IMR-90 (cell line): ENCODE measurements at regions not wholly inside any gene's neighbourhood (a gene's known extent, or its start where the extent isn't known, plus 50 kb on each side); places are given as distances from the start of the nearest gene placed in this dataset.
"Not testable (repeated sequence)": the region's sequence is repeated elsewhere in the genome, so short reads cannot be mapped to it uniquely, and the experiment has no call there.

Source experiments
- ATAC-seq: fragments of 200-7000 bp; cut with Tn5 transposase; 2 replicates; pipeline ENCODE4 v1.9.1; 2020; ENCODE audit warnings: low read depth, mild to moderate bottlenecking, moderate library complexity
- BruUV-seq: library from RNA; stranded (reverse); fragments of 400-500 nt; replicated peaks from 2 replicates; lab custom pipeline; 2021; lab: Mats Ljungman, UMichigan
- CTCF ChIA-PET: fragments of 300-600 bp; formaldehyde crosslinking; extraction: SDS; loops from one replicate; lab custom pipeline; 2021; ENCODE audit warnings: antibody characterized with exemption; lab: Yijun Ruan, JAX
- POLR2A ChIA-PET: fragments of 300-600 bp; sonication (Branson Sonifier 250); formaldehyde crosslinking; loops from one replicate; lab custom pipeline; 2022; ENCODE audit warnings: antibody characterized with exemption; ENCODE audit not compliant: unreplicated experiment; lab: Charles Lee
- DNase-seq: peaks from one replicate; pipeline ENCODE4 v3.0.0; 2013
- H2AFZ ChIP-seq: replicated peaks from 2 replicates; pipeline ENCODE3; 2013; ENCODE audit warnings: low read length, mild to moderate bottlenecking; ENCODE audit not compliant: poor library complexity
- H2AK5ac ChIP-seq: 2 replicates; pipeline ENCODE4 v1.6.1; 2013; ENCODE audit warnings: low read depth, low read length, inconsistent platforms
- H2AK9ac ChIP-seq: replicated peaks from 2 replicates; pipeline ENCODE3; 2013; ENCODE audit warnings: mild to moderate bottlenecking, low read depth, low read length, moderate library complexity; ENCODE audit not compliant: poor library complexity
- H2BK120ac ChIP-seq: 2 replicates; pipeline ENCODE4 v1.6.1; 2013; ENCODE audit warnings: low read depth, low read length, inconsistent platforms
- H2BK15ac ChIP-seq: 3 replicates; pipeline ENCODE4 v1.6.1; 2013; ENCODE audit warnings: low read depth, low read length, inconsistent platforms
- H2BK20ac ChIP-seq: 2 replicates; pipeline ENCODE4 v1.6.1; 2013; ENCODE audit warnings: low read depth, mild to moderate bottlenecking, inconsistent platforms, low read length, moderate library complexity
- H2BK5ac ChIP-seq: 2 replicates; pipeline ENCODE4 v1.6.1; 2013; ENCODE audit warnings: mild to moderate bottlenecking, low read depth, low read length, inconsistent platforms; ENCODE audit not compliant: poor library complexity, severe bottlenecking
- H3K14ac ChIP-seq: replicated peaks from 2 replicates; pipeline ENCODE4 v1.6.1; 2013; ENCODE audit warnings: low read depth, low read length, inconsistent platforms
- H3K18ac ChIP-seq: 2 replicates; pipeline ENCODE4 v1.6.1; 2013; ENCODE audit warnings: low read depth, low read length, control low read depth
- H3K23ac ChIP-seq: 2 replicates; pipeline ENCODE4 v1.6.1; 2013; ENCODE audit warnings: low read depth, low read length, inconsistent platforms
- H3K27ac ChIP-seq: 2 replicates; pipeline ENCODE4 v1.5.1; 2013; ENCODE audit warnings: mild to moderate bottlenecking, control low read depth, low read length; ENCODE audit not compliant: insufficient read depth
- H3K27me3 ChIP-seq: 2 replicates; pipeline ENCODE4 v1.6.1; 2013; ENCODE audit warnings: low read length; ENCODE audit not compliant: control insufficient read depth, insufficient read depth
- H3K36me3 ChIP-seq: 2 replicates; pipeline ENCODE4 v1.6.1; 2013; ENCODE audit warnings: low read length, mixed read lengths; ENCODE audit not compliant: control insufficient read depth, insufficient read depth
- H3K4ac ChIP-seq: 2 replicates; pipeline ENCODE4 v1.6.1; 2013; ENCODE audit warnings: low read depth, low read length, inconsistent platforms
- H3K4me1 ChIP-seq: 2 replicates; pipeline ENCODE4 v1.6.1; 2013; ENCODE audit warnings: low read length, mixed read lengths; ENCODE audit not compliant: control insufficient read depth, insufficient read depth
- H3K4me2 ChIP-seq: 2 replicates; pipeline ENCODE4 v1.6.1; 2013; ENCODE audit warnings: low read depth, mild to moderate bottlenecking, control low read depth, low read length, moderate library complexity
- H3K4me3 ChIP-seq: 2 replicates; pipeline ENCODE4 v1.5.1; 2013; ENCODE audit warnings: low read depth, mild to moderate bottlenecking, control low read depth, low read length, moderate library complexity; ENCODE audit not compliant: insufficient read depth
- H3K56ac ChIP-seq: 2 replicates; pipeline ENCODE4 v1.6.1; 2013; ENCODE audit warnings: low read length, inconsistent platforms; ENCODE audit not compliant: insufficient read depth; ENCODE audit errors: extremely low read depth
- H3K79me1 ChIP-seq, 2 experiments: 2 replicates each; pipeline ENCODE4 v1.6.1; 2013; ENCODE audit warnings: low read length in 2 of 2, inconsistent platforms in 1 of 2, low read depth in 1 of 2
- H3K9ac ChIP-seq: 2 replicates; pipeline ENCODE4 v1.6.1; 2013; ENCODE audit warnings: low read depth, low read length, control low read depth
- H3K9me1 ChIP-seq: 2 replicates; pipeline ENCODE4 v1.6.1; 2013; ENCODE audit warnings: low read length, inconsistent platforms; ENCODE audit not compliant: insufficient read depth
- H3K9me3 ChIP-seq: 2 replicates; pipeline ENCODE4 v1.6.1; 2013; ENCODE audit warnings: low read length; ENCODE audit not compliant: control insufficient read depth, insufficient read depth
- H4K20me1 ChIP-seq: 2 replicates; pipeline ENCODE4 v1.6.1; 2013; ENCODE audit warnings: low read length, inconsistent platforms; ENCODE audit not compliant: insufficient read depth
- H4K5ac ChIP-seq: 2 replicates; pipeline ENCODE4 v1.6.1; 2013; ENCODE audit warnings: mild to moderate bottlenecking, low read depth, low read length, control low read depth
- H4K8ac ChIP-seq, 2 experiments: 2 replicates each; pipeline ENCODE4 v1.6.1; 2013; ENCODE audit warnings: low read depth in 2 of 2, low read length in 2 of 2, control low read depth in 1 of 2, inconsistent platforms in 1 of 2
- H4K91ac ChIP-seq: 2 replicates; pipeline ENCODE4 v1.6.1; 2013; ENCODE audit warnings: low read depth, low read length, inconsistent platforms; ENCODE audit not compliant: insufficient read depth
- FOS ChIP-seq: fragments of 150-350 bp; IDR thresholded peaks from 2 replicates; pipeline ENCODE4 v1.6.1; 2016; ENCODE audit warnings: low read depth, low read length
- MAFK ChIP-seq: IDR thresholded peaks from 2 replicates; pipeline ENCODE4 v1.6.1; 2012; ENCODE audit warnings: low read depth, low read length, improper control_type of control experiment
- MXI1 ChIP-seq: IDR thresholded peaks from 2 replicates; pipeline ENCODE4 v1.6.1; 2012; ENCODE audit warnings: low read depth, mild to moderate bottlenecking, low read length, moderate library complexity, borderline replicate concordance
- RCOR1 ChIP-seq: IDR thresholded peaks from 2 replicates; pipeline ENCODE4 v1.6.1; 2012; ENCODE audit warnings: mild to moderate bottlenecking, low read length, improper control_type of control experiment; ENCODE audit not compliant: insufficient replicate concordance
- SMC3 ChIP-seq: fragments of 150-350 bp; IDR thresholded peaks from 2 replicates; pipeline ENCODE4 v1.6.1; 2016; ENCODE audit warnings: low read depth, mild to moderate bottlenecking, antibody characterized with exemption, low read length, moderate library complexity
- WGBS, 2 experiments: methylation state at CpG; one replicate each; pipeline versions ENCODE4 v1.1.5 to v1.1.7; 2013; ENCODE audit warnings: missing lambda C conversion rate in 2 of 2; ENCODE audit not compliant: insufficient read length in 1 of 2; ENCODE audit errors: extremely low coverage in 2 of 2; 5-methylcytosine and 5-hydroxymethylcytosine counted together
- dilution Hi-C: fragments of 300-500 bp; cut with HindIII; formaldehyde crosslinking; loops from one replicate; pipeline ENCODE4 v1.14.3; 2018; ENCODE audit warnings: low sequenced_read_pairs; ENCODE audit not compliant: unreplicated experiment
- in situ Hi-C: fragments of 300-500 bp; cut with MboI; formaldehyde crosslinking; loops from 3 replicates; pipeline ENCODE4 v1.14.3; 2019; ENCODE audit warnings: low sequenced_read_pairs, inconsistent platforms, mixed read lengths
- intact Hi-C: fragments of 100-400 bp; cut with micrococcal nuclease; formaldehyde crosslinking; loops from 2 replicates; pipeline ENCODE4 v1.10.0; 2022

GRCh38 chr4:122082661-122083060, 69.5 kb upstream of the BLTP1 start:
- no peak for TF ChIP-seq MAFK
- TF ChIP-seq MXI1: no peak
- no peak for TF ChIP-seq RCOR1
- TF ChIP-seq FOS: no peak
- TF ChIP-seq SMC3: no peak
- CTCF ChIA-PET: no interaction called here
- WGBS, 2 experiments: no CpG with 5 or more reads among the region's 1 CpG

GRCh38 chr4:122077653-122078052, 74.5 kb upstream of the BLTP1 start:
- intact Hi-C loops, in situ Hi-C loops, H3K14ac ChIP-seq, H3K56ac ChIP-seq, DNase-seq, H3K23ac ChIP-seq, H3K27ac ChIP-seq, H3K79me1 ChIP-seq, H3K9ac ChIP-seq, BruUV-seq, H2BK5ac ChIP-seq, dilution Hi-C loops, H4K91ac ChIP-seq, H3K27me3 ChIP-seq, H3K4me3 ChIP-seq, ATAC-seq, H3K4me1 ChIP-seq, H2AK9ac ChIP-seq, H3K9me3 ChIP-seq, H3K36me3 ChIP-seq, H4K8ac ChIP-seq, H2BK15ac ChIP-seq, H2AFZ ChIP-seq, H2AK5ac ChIP-seq, H3K18ac ChIP-seq, H3K9me1 ChIP-seq, H3K4me2 ChIP-seq, POLR2A ChIA-PET, CTCF ChIA-PET, H2BK20ac ChIP-seq, H4K5ac ChIP-seq, H3K4ac ChIP-seq, H4K20me1 ChIP-seq, H2BK120ac ChIP-seq: not testable (repeated sequence)
- no CpG with 5 or more reads among the region's 6 CpGs for WGBS, 2 experiments

More at GRCh38 chr4:122082661-122083060, 69.5 kb upstream of the BLTP1 start:
- H3K9me3 ChIP-seq: no peaks in the 10 kb centered on the region
- POLR2A ChIA-PET: no interaction called here
- H3K4me3 ChIP-seq: no peak overlapping the region
- H3K9ac ChIP-seq: no peak overlapping the region
- no peaks in the 10 kb centered on the region for H3K79me1 ChIP-seq
- H2BK5ac ChIP-seq: no peak overlapping the region
- no peak overlapping the region for H3K56ac ChIP-seq
- ATAC-seq (peak; percentile 44), DNase-seq (no peak)
- H3K36me3 ChIP-seq: no peaks in the 10 kb centered on the region
- H3K18ac ChIP-seq: no peak overlapping the region
- H4K8ac ChIP-seq: no peak overlapping the region
- dilution Hi-C loops: no loop called here
- peaks cover 4% of the 10 kb centered on the region for H3K4me1 ChIP-seq
- no peak overlapping the region; the same call in 1 of the 2 replicates for H3K23ac ChIP-seq
- no TSS peak for BruUV-seq
- no peak overlapping the region for H2BK20ac ChIP-seq
- no peak overlapping the region for H2BK15ac ChIP-seq
- H3K27me3 ChIP-seq: no peaks in the 10 kb centered on the region
- in situ Hi-C loops: no loop called here
- no peak overlapping the region for H4K5ac ChIP-seq
- no peak overlapping the region for H3K4me2 ChIP-seq
- no peaks in the 10 kb centered on the region; the same call in 1 of the 2 replicates for H3K9me1 ChIP-seq
- H2AK5ac ChIP-seq: no peak overlapping the region
- H2AFZ ChIP-seq: no peak overlapping the region
- no peak overlapping the region for H2AK9ac ChIP-seq
- no peak overlapping the region for H4K91ac ChIP-seq
- H3K4ac ChIP-seq: no peak overlapping the region
- no peak overlapping the region for H2BK120ac ChIP-seq
- H3K14ac ChIP-seq: no peak overlapping the region
- no peaks in the 10 kb centered on the region for H4K20me1 ChIP-seq
- H3K27ac ChIP-seq: peak overlapping the region; percentile 39; the same call in 1 of the 2 replicates
- intact Hi-C loops: loop anchor here (10.0 kb wide), 1 partner anchor 62 kb away; no protein-coding TSS in a partner anchor
